ENCODE measurements at regions not wholly inside any gene's neighbourhood (a gene's known extent, or its start where the extent isn't known, plus 50 kb on each side); places are given as distances from the start of the nearest gene placed in this dataset.

- H3K27me3 ChIP-seq (ENCODE audit: insufficient read depth, poor library complexity, severe bottlenecking): no peaks in the 10 kb centered on the region
- no peak overlapping the region for H3K27ac ChIP-seq (replicated peaks)
- TF ChIP-seq SPI1 (IDR thresholded peaks at IDR 0.05; ENCODE audit: borderline replicate concordance, low read depth) (no peak), REST (IDR thresholded peaks at IDR 0.05; ENCODE audit: insufficient replicate concordance, low read depth) (no peak), GABPA (IDR thresholded peaks at IDR 0.05; ENCODE audit: low read depth) (no peak), POLR2AphosphoS5 (IDR thresholded peaks at IDR 0.05; ENCODE audit: low read depth) (no peak), CTCF (IDR thresholded peaks at IDR 0.05; ENCODE audit: insufficient read depth, low read length) (no peak)
- DNase-seq (ENCODE audit: low read depth in 1 of 2, low spot score in 1 of 2): no peak
- H3K4me3 ChIP-seq (replicated peaks; ENCODE audit: insufficient read depth, low read length): no peak overlapping the region
These were observed 289.7 kb downstream of the PYDC2 start for GRCh38 chr3:191750618-191751017.

GRCh38 chr3:191753196-191753595 is 292.2 kb downstream of the PYDC2 start:
- Histone ChIP-seq H3K4me3 (replicated peaks; ENCODE audit: insufficient read depth, low read length) (no peak overlapping the region), H3K27ac (replicated peaks) (no peak overlapping the region), H3K27me3 (ENCODE audit: insufficient read depth, poor library complexity, severe bottlenecking) (no peaks in the 10 kb centered on the region)
- no peak for DNase-seq (ENCODE audit: low read depth in 1 of 2, low spot score in 1 of 2)
- TF ChIP-seq SPI1 (IDR thresholded peaks at IDR 0.05; ENCODE audit: borderline replicate concordance, low read depth): no peak
- no peak for TF ChIP-seq POLR2AphosphoS5 (IDR thresholded peaks at IDR 0.05; ENCODE audit: low read depth)
- no peak for TF ChIP-seq CTCF (IDR thresholded peaks at IDR 0.05; ENCODE audit: insufficient read depth, low read length)
- no peak for TF ChIP-seq GABPA (IDR thresholded peaks at IDR 0.05; ENCODE audit: low read depth)

GRCh38 chr3:191761906-191762305 is 300.9 kb downstream of the PYDC2 start:
- Histone ChIP-seq H3K4me3 (replicated peaks; ENCODE audit: insufficient read depth, low read length) (no peak overlapping the region), H3K27ac (replicated peaks) (no peak overlapping the region)

GRCh38 chr3:191762323-191762960 is 301.5 kb downstream of the PYDC2 start:
- no peaks in the 10 kb centered on the region for H3K27me3 ChIP-seq (ENCODE audit: insufficient read depth, poor library complexity, severe bottlenecking)
- H3K27ac ChIP-seq (replicated peaks): no peak overlapping the region
- no peak overlapping the region for H3K4me3 ChIP-seq (replicated peaks; ENCODE audit: insufficient read depth, low read length)
- no peak for TF ChIP-seq POLR2AphosphoS5 (IDR thresholded peaks at IDR 0.05; ENCODE audit: low read depth)
- no peak for TF ChIP-seq CTCF (IDR thresholded peaks at IDR 0.05; ENCODE audit: insufficient read depth, low read length)
- no peak for TF ChIP-seq REST (IDR thresholded peaks at IDR 0.05; ENCODE audit: insufficient replicate concordance, low read depth)
- no peak for TF ChIP-seq GABPA (IDR thresholded peaks at IDR 0.05; ENCODE audit: low read depth)
- no peak for TF ChIP-seq SPI1 (IDR thresholded peaks at IDR 0.05; ENCODE audit: borderline replicate concordance, low read depth)
- DNase-seq (ENCODE audit: low read depth in 1 of 2, low spot score in 1 of 2): no peak

More at GRCh38 chr3:191761906-191762305, 300.9 kb downstream of the PYDC2 start:
- H3K27me3 ChIP-seq (ENCODE audit: insufficient read depth, poor library complexity, severe bottlenecking): no peaks in the 10 kb centered on the region
- DNase-seq (ENCODE audit: low read depth in 1 of 2, low spot score in 1 of 2): no peak
- TF ChIP-seq SPI1 (IDR thresholded peaks at IDR 0.05; ENCODE audit: borderline replicate concordance, low read depth): no peak
